ENCODE measurements at regions not wholly inside any gene's neighbourhood (a gene's known extent, or its start where the extent isn't known, plus 50 kb on each side); places are given as distances from the start of the nearest gene placed in this dataset.
"Not testable (repeated sequence)": the region's sequence is repeated elsewhere in the genome, so short reads cannot be mapped to it uniquely, and the experiment has no call there.

DNA sequence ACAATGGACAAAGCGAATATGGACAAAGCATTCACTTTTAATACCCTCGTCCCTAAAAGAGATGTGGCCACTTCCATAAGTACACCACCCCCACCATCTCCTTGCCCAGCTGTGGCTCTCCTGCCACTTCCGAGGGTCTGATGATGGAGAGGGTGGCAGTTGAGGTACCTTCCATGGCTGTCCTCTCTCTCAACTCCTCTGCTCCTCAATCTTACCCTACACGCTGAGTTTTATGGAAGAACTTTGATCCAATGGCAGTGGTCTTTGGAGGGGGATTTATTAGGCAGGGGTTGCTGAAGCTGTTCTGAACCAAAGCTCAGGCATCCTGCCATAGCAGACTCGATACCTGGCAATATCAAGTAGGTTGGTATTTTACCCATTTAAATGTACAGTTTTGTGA, 413.0 kb downstream of the TSHZ3 start:
- Histone ChIP-seq H3K9me3 (no peaks in the 10 kb centered on the region), H3K4me1 (ENCODE audit: low read depth) (no peaks in the 10 kb centered on the region), H3K4me3 (no peak overlapping the region), H3K36me3 (ENCODE audit: low read depth) (no peaks in the 10 kb centered on the region)
- TF ChIP-seq CTCF (IDR thresholded peaks at IDR 0.05), result no peak
- DNase-seq, result no peak
- intact Hi-C loops (cut with DNase I, micrococcal nuclease), result no loop called here
- ATAC-seq, result no peak

DNA sequence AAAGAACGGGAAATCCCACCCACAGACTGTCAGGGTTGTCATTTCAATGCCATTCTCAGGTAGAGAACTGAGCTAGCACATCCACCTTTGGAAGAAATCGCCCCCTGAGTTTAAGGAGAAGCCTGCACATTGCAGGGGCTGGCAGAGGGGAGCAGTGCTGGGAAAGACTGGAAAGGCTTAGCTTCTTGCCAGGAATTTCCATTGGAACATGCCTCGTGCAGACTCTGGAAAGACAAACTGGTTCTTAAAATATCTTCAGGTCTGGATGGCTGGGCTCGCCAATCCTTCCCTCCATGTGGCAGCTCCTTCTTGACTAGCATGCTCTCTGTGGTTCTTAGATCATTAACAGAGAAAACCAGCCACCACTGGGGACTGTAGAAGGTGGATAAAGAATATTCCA, 414.1 kb downstream of the TSHZ3 start:
- intact Hi-C loops (cut with DNase I, micrococcal nuclease), result no loop called here

GRCh38 chr19:30933454-30933853, 415.8 kb downstream of the TSHZ3 start:
- H3K4me1 ChIP-seq (ENCODE audit: low read depth); intact Hi-C loops (cut with DNase I, micrococcal nuclease); H3K36me3 ChIP-seq (ENCODE audit: low read depth); H3K9me3 ChIP-seq; H3K4me3 ChIP-seq; ATAC-seq; DNase-seq: not testable (repeated sequence)

More for the DNA sequence above, 414.1 kb downstream of the TSHZ3 start:
- DNase-seq (no peak), ATAC-seq (no peak)
- H3K4me1 ChIP-seq (ENCODE audit: low read depth), result no peaks in the 10 kb centered on the region
- no peaks in the 10 kb centered on the region for H3K36me3 ChIP-seq (ENCODE audit: low read depth)
- H3K4me3 ChIP-seq, result no peak overlapping the region
- no peak for TF ChIP-seq CTCF (IDR thresholded peaks at IDR 0.05)
- no peaks in the 10 kb centered on the region for H3K9me3 ChIP-seq

DNA sequence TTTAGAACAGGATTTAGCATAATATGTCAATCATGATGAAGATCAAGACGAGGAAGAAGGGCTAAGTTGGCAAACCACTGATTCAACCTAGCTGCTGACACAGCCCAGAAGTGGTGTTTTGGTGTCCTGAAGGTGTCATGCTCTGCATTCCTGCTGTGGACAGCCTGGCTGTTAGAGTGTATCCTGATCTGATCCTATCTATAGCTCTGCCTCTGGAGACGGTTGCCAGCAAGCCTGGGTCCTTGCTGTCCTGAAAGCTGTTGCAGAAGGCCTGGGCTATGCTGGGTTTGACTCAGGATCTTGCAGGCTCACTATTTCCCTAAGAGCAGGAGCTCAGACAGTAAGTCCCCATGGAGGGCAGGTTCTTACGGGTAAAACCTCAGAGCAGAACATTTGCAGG, 416.4 kb downstream of the TSHZ3 start:
- H3K4me3 ChIP-seq, result no peak overlapping the region
- intact Hi-C loops (cut with DNase I, micrococcal nuclease), result no loop called here
- TF ChIP-seq CTCF (IDR thresholded peaks at IDR 0.05), result no peak
- no peak for DNase-seq
- peaks cover 11% of the 10 kb centered on the region for H3K9me3 ChIP-seq
- no peak for ATAC-seq
- H3K4me1 ChIP-seq (ENCODE audit: low read depth), result no peaks in the 10 kb centered on the region
- H3K36me3 ChIP-seq (ENCODE audit: low read depth), result no peaks in the 10 kb centered on the region

- ATAC-seq (no peak), DNase-seq (no peak)
- H3K36me3 ChIP-seq (ENCODE audit: low read depth), result no peaks in the 10 kb centered on the region
- no peak for TF ChIP-seq CTCF (IDR thresholded peaks at IDR 0.05)
- H3K9me3 ChIP-seq, result peaks cover 11% of the 10 kb centered on the region
- no peak overlapping the region for H3K4me3 ChIP-seq
- no peaks in the 10 kb centered on the region for H3K4me1 ChIP-seq (ENCODE audit: low read depth)
- intact Hi-C loops (cut with DNase I, micrococcal nuclease), result no loop called here
These were observed 418.1 kb downstream of the TSHZ3 start for GRCh38 chr19:30930941-30931706.

GRCh38 chr19:30927705-30928104, 421.5 kb downstream of the TSHZ3 start:
- Histone ChIP-seq H3K4me1 (ENCODE audit: low read depth) (no peaks in the 10 kb centered on the region), H3K9me3 (peaks cover 11% of the 10 kb centered on the region), H3K4me3 (no peak overlapping the region), H3K36me3 (ENCODE audit: low read depth) (no peaks in the 10 kb centered on the region)
- no peak for DNase-seq
- intact Hi-C loops (cut with DNase I, micrococcal nuclease), result no loop called here
- TF ChIP-seq CTCF (IDR thresholded peaks at IDR 0.05), result no peak
- no peak for ATAC-seq
